ENCODE measurements at regions not wholly inside any gene's neighbourhood (a gene's known extent, or its start where the extent isn't known, plus 50 kb on each side); places are given as distances from the start of the nearest gene placed in this dataset.

- no peak overlapping the region for H3K4me3 Mint-ChIP-seq
- H3K27ac Mint-ChIP-seq: no peak overlapping the region
- H3K36me3 Mint-ChIP-seq (ENCODE audit: low read depth): no peaks in the 10 kb centered on the region
- H3K9me3 Mint-ChIP-seq: no peaks in the 10 kb centered on the region
- H3K27me3 Mint-ChIP-seq: no peaks in the 10 kb centered on the region
- no peaks in the 10 kb centered on the region for H3K4me1 Mint-ChIP-seq (ENCODE audit: low read depth)
Measured at GRCh38 chr11:116640641-116641402, 132.0 kb downstream of the BUD13 start.

GRCh38 chr11:116638463-116638862, 134.3 kb downstream of the BUD13 start:
- Mint-ChIP-seq H3K27ac (no peak overlapping the region), H3K4me1 (ENCODE audit: low read depth) (no peaks in the 10 kb centered on the region), H3K9me3 (no peaks in the 10 kb centered on the region), H3K36me3 (ENCODE audit: low read depth) (no peaks in the 10 kb centered on the region), H3K27me3 (no peaks in the 10 kb centered on the region), H3K4me3 (no peak overlapping the region)

DNA sequence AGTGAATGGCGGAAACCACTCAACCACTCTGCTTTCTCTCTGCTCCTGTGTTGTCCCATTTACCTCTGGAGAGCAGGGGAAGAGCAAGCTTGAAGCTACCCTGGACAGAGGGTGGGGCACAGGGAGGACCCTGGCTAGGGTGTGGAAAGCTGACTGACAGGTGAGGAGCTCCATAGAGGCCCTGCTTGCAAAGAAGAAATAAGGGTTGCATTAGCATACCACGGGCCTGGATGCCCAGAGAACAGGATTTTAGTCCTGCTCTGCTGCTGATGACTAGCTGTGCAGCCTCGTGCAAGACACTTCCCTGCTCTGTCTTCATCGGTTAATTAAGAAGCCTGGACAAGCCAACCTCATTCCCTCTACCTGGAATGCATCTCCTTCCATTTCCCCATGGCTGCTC, 135.0 kb downstream of the BUD13 start:
- Mint-ChIP-seq H3K4me1 (ENCODE audit: low read depth) (no peaks in the 10 kb centered on the region), H3K9me3 (no peaks in the 10 kb centered on the region), H3K27me3 (no peaks in the 10 kb centered on the region), H3K36me3 (ENCODE audit: low read depth) (no peaks in the 10 kb centered on the region), H3K27ac (no peak overlapping the region), H3K4me3 (no peak overlapping the region)

DNA sequence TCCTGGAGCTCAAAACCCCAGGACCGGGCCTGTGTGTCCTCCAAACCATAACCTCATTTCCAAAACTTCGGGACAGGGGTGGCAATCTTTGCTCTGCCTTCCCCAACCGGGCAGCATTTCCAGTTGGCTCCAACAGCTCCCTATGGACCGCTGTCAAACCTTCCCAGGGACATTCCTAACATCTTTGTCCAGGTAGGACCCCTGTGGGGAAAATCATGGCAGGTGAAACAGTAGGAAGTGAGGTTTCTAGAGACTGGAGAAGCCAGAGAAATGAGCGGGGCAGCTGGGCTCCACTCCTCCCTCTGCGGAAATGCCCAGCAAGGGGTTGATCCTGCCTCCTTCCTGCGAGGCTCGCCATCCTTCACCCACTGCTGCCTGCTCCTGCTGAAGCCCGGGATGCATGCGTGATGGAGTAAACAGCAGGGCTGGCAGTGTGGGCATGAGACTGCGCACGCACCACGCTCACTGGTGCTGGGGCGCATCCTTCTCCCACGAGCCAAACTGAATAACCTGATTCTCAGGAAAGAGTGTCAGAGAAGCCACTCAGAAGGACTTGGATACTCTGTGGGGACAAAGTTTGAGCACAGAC, 136.4 kb downstream of the BUD13 start:
- peaks cover 4% of the 10 kb centered on the region for H3K27me3 Mint-ChIP-seq
- H3K36me3 Mint-ChIP-seq (ENCODE audit: low read depth): no peaks in the 10 kb centered on the region
- H3K27ac Mint-ChIP-seq: no peak overlapping the region
- no peak overlapping the region for H3K4me3 Mint-ChIP-seq
- H3K9me3 Mint-ChIP-seq: no peaks in the 10 kb centered on the region
- no peaks in the 10 kb centered on the region for H3K4me1 Mint-ChIP-seq (ENCODE audit: low read depth)

- Mint-ChIP-seq H3K27me3 (peaks cover 4% of the 10 kb centered on the region), H3K4me1 (ENCODE audit: low read depth) (no peaks in the 10 kb centered on the region), H3K4me3 (no peak overlapping the region), H3K27ac (no peak overlapping the region), H3K9me3 (no peaks in the 10 kb centered on the region), H3K36me3 (ENCODE audit: low read depth) (no peaks in the 10 kb centered on the region)
Measured at GRCh38 chr11:116631201-116631600, 141.6 kb downstream of the BUD13 start.

DNA sequence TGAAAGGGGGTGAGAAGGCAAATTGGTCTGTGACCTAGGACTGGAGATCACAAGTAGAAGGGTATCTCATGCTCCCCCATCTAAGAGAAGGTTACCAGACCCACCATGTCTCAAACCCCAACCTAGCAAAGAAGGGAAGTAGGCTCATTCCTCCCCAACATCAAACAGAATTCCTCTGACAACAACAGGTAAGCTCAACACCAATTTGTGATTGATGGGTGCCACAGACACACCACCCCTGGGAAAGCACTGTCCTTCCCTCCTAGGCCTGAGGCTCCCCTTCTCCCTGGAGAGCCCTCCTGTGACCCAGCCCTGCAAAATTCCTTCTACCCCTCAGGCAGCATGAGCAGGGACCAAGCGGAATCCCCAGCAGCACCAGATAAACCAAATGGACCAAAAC, 154.3 kb downstream of the BUD13 start:
- H3K36me3 Mint-ChIP-seq (ENCODE audit: low read depth): no peaks in the 10 kb centered on the region
- H3K27ac Mint-ChIP-seq: no peak overlapping the region
- H3K9me3 Mint-ChIP-seq: peaks cover 4% of the 10 kb centered on the region
- no peaks in the 10 kb centered on the region for H3K4me1 Mint-ChIP-seq (ENCODE audit: low read depth)
- no peak overlapping the region for H3K4me3 Mint-ChIP-seq
- peaks cover 13% of the 10 kb centered on the region for H3K27me3 Mint-ChIP-seq

DNA sequence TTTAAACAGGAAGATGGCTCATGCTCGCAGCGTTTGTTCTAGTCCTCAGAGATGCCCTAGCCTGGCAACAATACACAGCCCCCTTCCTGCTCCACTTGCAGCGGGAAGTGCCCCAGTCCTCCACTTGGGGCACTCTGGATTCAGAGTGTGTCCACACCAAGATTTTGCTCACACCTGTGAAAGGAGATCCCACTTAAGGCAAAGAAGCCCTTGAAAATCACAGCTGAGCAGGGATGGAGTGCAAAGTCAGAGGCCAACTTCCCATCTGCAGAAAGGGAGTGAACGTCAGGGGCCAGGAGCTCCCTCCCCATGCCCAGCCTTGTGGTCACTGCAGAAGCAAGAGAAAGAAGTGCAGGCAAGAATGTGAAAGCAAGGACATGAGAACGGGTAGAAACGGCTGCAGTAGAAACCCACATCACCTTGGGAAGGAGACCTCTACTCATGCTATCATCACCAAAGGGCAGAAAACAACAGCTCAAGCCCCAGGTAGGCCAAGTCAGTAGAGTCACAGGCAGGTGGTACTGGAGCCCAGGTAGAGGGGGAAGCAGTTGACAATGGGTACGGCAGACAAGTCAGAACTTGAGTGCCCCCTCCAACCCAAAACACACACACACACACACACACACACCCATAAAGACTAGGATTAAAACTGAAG, 157.4 kb downstream of the BUD13 start:
- Mint-ChIP-seq H3K4me1 (ENCODE audit: low read depth) (no peaks in the 10 kb centered on the region), H3K9me3 (no peaks in the 10 kb centered on the region), H3K27me3 (peaks cover 5% of the 10 kb centered on the region), H3K27ac (no peak overlapping the region), H3K4me3 (no peak overlapping the region), H3K36me3 (ENCODE audit: low read depth) (no peaks in the 10 kb centered on the region)

- Mint-ChIP-seq H3K9me3 (no peaks in the 10 kb centered on the region), H3K27ac (no peak overlapping the region), H3K27me3 (peaks cover 5% of the 10 kb centered on the region), H3K4me3 (no peak overlapping the region), H3K36me3 (ENCODE audit: low read depth) (no peaks in the 10 kb centered on the region), H3K4me1 (ENCODE audit: low read depth) (no peaks in the 10 kb centered on the region)
Measured at GRCh38 chr11:116614306-116615210, 158.2 kb downstream of the BUD13 start.

DNA sequence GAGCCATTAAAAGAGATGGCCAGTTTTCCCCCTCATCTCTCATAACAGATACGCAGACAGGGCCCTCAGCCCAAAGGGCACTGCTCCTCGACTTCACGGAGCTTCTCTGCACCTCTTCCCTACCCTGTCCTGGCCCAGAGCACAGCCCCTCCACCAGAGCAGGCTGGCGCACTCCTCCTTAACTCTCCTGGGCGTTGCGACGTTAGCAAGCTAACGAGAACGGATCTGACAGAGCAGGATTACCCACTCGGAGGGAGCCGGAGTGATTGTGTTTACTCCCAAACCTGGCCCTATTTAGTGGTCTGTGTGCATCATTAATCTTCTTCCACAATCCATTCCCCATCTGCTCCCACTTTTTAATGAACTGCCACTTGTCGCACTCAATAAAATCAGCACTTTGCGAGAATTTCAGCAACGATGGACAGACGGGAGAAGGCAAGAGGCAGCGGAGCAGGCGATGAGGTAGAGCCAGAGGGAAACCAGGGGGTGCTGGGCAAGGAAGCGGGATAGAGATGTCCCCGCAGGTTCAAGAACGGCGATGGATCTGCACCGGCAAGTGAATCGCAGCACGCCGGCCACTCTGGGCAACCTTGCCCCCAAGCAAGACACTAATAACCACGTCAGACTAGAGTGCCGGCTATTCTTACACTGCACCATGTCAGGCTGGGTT, 159.4 kb downstream of the BUD13 start:
- H3K9me3 Mint-ChIP-seq: no peaks in the 10 kb centered on the region
- H3K36me3 Mint-ChIP-seq (ENCODE audit: low read depth): no peaks in the 10 kb centered on the region
- no peak overlapping the region for H3K4me3 Mint-ChIP-seq
- peaks cover 5% of the 10 kb centered on the region for H3K27me3 Mint-ChIP-seq
- H3K4me1 Mint-ChIP-seq (ENCODE audit: low read depth): no peaks in the 10 kb centered on the region
- no peak overlapping the region for H3K27ac Mint-ChIP-seq

GRCh38 chr11:116611998-116612620, 160.7 kb downstream of the BUD13 start:
- no peaks in the 10 kb centered on the region for H3K9me3 Mint-ChIP-seq
- no peak overlapping the region for H3K27ac Mint-ChIP-seq
- H3K27me3 Mint-ChIP-seq: peaks cover 5% of the 10 kb centered on the region
- H3K4me1 Mint-ChIP-seq (ENCODE audit: low read depth): no peaks in the 10 kb centered on the region
- H3K4me3 Mint-ChIP-seq: no peak overlapping the region
- no peaks in the 10 kb centered on the region for H3K36me3 Mint-ChIP-seq (ENCODE audit: low read depth)

DNA sequence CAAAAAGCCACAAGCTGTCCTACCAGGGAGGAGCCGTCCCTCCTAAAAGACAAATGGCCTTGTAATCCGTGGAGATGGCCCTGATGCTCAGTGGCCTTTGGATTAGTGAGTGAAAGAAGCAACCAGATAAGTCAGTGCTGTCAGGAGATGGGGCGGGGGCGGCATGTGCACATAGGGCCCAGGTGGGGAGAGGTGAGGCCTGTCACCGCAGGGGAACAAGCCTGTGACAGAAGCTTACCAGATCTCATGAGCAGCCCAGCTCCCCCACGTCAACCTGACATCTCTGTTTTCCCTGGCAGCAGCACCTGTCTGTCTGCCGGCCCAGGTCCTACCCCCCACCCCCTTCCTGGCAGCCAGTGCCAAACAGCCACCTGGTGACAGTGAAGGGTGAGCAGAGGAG, 162.6 kb downstream of the BUD13 start:
- Mint-ChIP-seq H3K27ac (no peak overlapping the region), H3K4me3 (no peak overlapping the region), H3K4me1 (ENCODE audit: low read depth) (no peaks in the 10 kb centered on the region), H3K9me3 (no peaks in the 10 kb centered on the region), H3K36me3 (ENCODE audit: low read depth) (no peaks in the 10 kb centered on the region), H3K27me3 (peaks cover 5% of the 10 kb centered on the region)

DNA sequence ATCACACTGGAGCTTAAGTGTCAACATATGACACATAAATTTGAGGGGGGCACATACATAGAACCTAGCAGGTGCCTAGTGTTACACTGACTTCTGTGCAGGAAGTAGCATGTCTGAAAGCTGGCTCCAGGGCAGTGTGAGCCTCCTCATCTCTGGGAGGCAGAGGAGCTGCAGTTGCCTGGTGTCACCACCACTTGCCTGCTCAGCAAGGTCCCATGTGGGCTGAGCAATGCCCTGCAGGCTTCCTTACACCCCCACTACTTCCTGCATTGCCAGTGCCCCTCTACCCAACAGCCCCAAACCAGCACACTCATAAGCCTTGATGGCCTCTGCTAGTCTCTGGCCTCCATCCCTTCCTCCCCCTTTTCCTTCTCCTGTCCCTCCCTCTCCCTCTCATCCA, 165.8 kb downstream of the BUD13 start:
- no peaks in the 10 kb centered on the region for H3K36me3 Mint-ChIP-seq (ENCODE audit: low read depth)
- no peaks in the 10 kb centered on the region for H3K9me3 Mint-ChIP-seq
- no peaks in the 10 kb centered on the region for H3K4me1 Mint-ChIP-seq (ENCODE audit: low read depth)
- no peak overlapping the region for H3K4me3 Mint-ChIP-seq
- no peak overlapping the region for H3K27ac Mint-ChIP-seq
- peaks cover 8% of the 10 kb centered on the region for H3K27me3 Mint-ChIP-seq

GRCh38 chr11:116605543-116606459, 167.0 kb downstream of the BUD13 start:
- H3K36me3 Mint-ChIP-seq (ENCODE audit: low read depth): no peaks in the 10 kb centered on the region
- no peak overlapping the region for H3K27ac Mint-ChIP-seq
- no peaks in the 10 kb centered on the region for H3K4me1 Mint-ChIP-seq (ENCODE audit: low read depth)
- no peaks in the 10 kb centered on the region for H3K9me3 Mint-ChIP-seq
- no peak overlapping the region for H3K4me3 Mint-ChIP-seq
- H3K27me3 Mint-ChIP-seq: peaks cover 3% of the 10 kb centered on the region

Measured in stimulated activated naive CD8-positive, alpha-beta T cell treated with anti-CD3 and anti-CD28 coated beads, Interleukin-15, Interleukin-2, amounts not matched to agents 100 ng/mL and 50 ng/mL, for 24 hours (primary cell).